Stimulated activated CD8-positive, alpha-beta memory T cell treated with anti-CD3 and anti-CD28 coated beads, Interleukin-7, amount 100 ng/mL, for 1 hour (primary cell): ENCODE measurements at regions not wholly inside any gene's neighbourhood (a gene's known extent, or its start where the extent isn't known, plus 50 kb on each side); places are given as distances from the start of the nearest gene placed in this dataset.
"Not testable (repeated sequence)": the region's sequence is repeated elsewhere in the genome, so short reads cannot be mapped to it uniquely, and the experiment has no call there.

Source experiments
- DNase-seq, 2 donors: peaks; one replicate each; pipeline ENCODE4 v3.0.0-alpha.2; 2020; ENCODE audit warnings: low read depth in 2 of 2

GRCh38 chr13:30065181-30065580 is 214.8 kb upstream of the UBL3 start:
- no peak for DNase-seq

GRCh38 chr13:30063892-30064291 is 213.5 kb upstream of the UBL3 start:
- DNase-seq, result no peak

DNA sequence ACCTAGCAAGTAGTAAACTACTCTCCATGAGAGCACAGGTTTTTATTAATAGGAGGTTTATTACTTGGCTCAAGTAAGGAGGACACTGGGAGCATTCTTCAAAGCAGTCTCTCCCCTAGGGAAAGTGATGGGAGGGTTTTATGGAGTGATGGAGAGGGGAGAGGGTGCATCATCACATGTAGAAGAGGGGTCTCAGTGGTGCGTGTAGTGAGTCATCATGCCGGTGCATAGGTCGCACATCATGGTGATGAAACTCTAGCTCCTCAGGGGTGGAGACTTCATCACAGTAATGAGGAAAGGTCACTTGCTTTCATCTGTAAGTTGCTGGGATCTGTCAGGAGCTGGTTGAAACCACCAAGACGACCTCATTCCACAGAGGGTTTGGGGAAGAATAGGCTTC is 210.8 kb upstream of the UBL3 start:
- no peak for DNase-seq

- no peak for DNase-seq
Observed at GRCh38 chr13:30058429-30058828, 208.0 kb upstream of the UBL3 start.

- not testable (repeated sequence) for DNase-seq
Observed at GRCh38 chr13:30054546-30054945, 204.1 kb upstream of the UBL3 start.

- no peak for DNase-seq
Observed at GRCh38 chr13:30053939-30054338, 203.5 kb upstream of the UBL3 start.

- DNase-seq, result no peak
Observed at GRCh38 chr13:30052120-30052519, 201.7 kb upstream of the UBL3 start.

DNA sequence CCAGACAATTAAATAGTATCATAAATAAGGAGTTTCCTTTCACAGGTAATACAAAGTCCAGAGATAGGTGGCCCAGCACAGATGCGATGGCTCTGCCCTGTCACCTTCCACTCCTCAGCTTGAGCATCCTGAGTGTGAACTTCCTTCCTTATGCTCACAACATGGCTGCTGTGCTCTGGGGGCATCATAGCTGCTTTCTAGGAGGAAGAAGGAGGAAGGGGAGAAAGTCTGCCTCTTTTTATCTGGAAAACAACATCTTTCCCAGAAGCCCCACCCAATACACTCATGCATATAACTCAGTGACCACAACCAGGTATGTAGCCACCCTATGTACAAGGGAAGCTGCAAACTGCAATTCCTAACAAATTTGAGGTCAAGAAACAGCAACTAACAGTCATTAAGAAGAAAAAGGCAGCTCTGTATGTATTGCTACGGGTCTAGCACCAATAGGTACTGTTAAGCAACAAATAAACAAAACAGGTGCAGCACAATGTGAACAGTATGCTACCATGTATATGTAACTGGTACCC is 201.2 kb upstream of the UBL3 start:
- no peak for DNase-seq

DNA sequence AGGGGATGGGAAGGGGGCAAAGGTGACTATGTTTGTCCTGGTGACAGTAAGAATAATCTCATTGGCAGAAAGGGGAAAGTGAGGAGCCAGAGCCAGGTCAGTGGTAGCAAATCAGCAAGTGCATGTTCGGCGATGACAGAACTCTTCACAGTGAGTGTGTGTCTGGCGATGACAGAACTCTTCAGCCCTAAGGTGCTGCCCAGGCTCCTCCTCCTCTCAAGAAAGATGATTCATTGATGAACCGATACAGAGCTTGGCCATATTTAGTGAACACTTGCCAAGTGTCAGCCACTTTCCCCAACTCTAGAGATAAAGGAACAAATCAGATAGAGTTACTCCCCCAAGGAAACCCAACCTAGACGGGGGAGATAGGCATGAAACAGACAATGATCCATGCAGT is 199.3 kb upstream of the UBL3 start:
- no peak for DNase-seq

- DNase-seq, result no peak
Observed at GRCh38 chr13:30047154-30047874, 196.9 kb upstream of the UBL3 start.

DNA sequence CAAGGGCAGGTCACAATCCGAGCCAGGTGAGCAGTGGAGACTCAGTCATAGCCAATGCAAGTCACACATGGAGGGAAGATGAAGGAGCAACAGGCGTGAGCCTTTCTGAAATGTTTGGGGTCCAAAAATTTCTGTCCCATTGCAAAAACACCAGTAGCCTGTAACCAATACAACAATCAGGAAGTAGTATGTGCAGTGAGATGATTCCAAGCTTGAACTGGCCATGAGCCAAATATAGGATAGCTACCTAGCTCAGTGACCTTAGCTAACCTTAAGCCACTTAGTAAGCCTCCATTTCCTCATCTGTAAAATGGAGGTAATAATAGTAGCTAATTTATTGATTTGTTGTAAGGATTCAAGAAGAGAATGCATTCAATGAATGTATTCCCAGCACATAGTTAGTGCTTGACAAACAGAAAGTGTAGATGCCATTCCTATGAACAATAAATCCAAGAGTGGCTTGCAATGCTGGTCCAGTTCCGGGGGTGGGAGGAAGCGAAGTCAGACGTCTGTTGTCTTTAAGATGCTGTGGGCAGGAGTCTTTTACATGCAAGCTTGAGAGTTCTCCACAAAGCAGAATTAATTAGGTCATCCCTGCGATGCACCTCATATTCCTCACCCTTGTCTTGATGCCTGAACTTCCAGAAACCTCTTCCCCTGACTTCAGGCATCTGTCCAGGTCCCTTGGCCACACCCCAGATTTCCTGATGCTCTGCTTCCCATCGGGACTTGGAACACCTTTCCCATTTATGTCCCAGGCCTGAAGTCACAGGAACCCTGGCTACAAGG is 195.7 kb upstream of the UBL3 start:
- no peak for DNase-seq

- no peak for DNase-seq
Observed at GRCh38 chr13:30044932-30045331, 194.5 kb upstream of the UBL3 start.

DNA sequence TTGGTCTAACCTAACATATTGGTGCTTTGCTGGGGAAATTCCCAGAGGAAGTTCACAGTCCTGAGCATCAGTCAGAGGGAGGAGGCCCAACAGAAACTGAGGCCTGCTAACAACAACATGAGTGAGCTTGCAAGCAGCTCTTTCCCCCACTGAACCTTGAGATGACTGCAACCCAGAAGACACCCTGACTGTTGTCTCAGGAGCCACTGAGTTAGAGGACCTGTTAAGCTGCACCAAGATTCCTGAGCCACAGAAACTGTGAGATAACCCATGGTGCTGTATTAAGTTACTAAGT is 193.2 kb upstream of the UBL3 start:
- DNase-seq, result no peak

DNA sequence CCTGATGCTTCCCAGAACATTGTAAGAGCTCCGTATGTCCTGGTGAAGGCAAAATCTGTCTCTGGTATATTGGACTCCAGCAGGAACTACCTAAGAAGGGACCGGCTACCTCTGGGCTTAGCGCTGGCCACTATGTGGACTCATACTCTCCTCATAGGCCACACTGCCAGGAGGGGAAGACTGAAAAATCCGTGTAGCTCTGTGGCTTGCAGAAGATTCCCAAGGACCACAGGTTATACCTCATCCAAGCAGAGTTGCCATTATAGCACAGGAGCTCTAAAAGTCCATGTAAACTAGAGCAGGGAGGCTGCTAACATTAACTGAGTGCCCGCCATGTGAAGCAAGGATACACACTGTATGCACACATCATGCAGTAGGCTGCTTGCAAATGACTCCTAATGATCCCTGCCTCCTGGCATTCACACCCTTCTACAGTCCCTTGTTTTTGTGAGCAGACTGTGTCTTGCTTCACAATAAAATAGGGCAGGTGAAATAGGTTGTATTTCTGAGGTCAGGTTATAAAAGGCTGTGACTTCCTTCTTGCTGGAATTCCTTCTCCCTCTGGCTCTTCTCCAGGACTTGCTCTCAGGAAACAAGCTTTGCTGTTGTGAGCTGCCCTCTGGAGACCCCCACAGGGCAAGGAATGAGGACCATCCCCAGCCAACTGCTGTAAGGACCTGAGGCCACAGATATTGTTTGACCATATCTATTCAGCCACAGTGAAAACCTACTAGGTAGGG is 192.6 kb upstream of the UBL3 start:
- no peak for DNase-seq

GRCh38 chr13:30042272-30042671 is 191.9 kb upstream of the UBL3 start:
- DNase-seq, result no peak

DNA sequence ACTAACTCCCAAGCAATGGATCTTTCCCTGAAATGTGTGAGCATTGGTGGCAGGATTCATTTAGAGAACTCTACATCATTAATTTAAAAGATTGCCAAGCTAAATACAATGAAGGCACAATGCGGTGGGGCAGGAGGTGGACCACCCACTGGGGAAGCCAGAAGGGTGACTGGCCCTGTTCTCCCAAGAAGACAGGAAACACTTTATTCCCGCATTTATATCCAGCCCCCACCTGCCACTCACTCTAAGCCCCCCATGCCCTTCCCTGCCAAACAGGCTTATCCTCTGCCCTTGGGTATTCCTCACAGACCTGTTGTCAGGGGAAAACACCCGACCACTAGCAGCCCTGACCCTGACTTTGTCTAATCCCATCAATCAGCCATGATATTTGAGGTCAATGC is 189.1 kb upstream of the UBL3 start:
- DNase-seq, result no peak

DNA sequence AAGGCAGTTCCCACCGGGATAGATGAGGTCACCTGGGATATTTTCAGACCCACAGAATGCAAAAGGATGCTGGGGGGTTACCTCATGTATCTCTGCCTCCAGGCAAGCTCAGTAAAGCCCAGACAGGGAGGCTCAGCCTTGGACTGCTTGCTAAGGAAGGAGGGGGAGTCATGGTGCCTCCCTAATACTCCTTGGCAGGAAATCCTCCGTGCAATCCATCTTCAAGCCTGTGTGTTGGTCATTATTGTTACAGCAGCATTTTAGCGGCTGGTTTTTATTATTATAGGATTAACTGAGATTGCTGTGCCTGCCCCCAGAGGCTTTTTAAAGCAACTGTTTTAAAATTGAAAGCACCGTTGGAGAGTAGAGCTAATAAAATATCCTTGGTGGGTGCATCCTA is 188.5 kb upstream of the UBL3 start:
- no peak for DNase-seq

- no peak for DNase-seq
Observed at GRCh38 chr13:30037766-30038165, 187.3 kb upstream of the UBL3 start.

- DNase-seq, result no peak
Observed at GRCh38 chr13:30037306-30037705, 186.9 kb upstream of the UBL3 start.

- DNase-seq, result no peak
Observed at GRCh38 chr13:30034458-30034795, 184.0 kb upstream of the UBL3 start.

GRCh38 chr13:30033681-30034457 is 183.5 kb upstream of the UBL3 start:
- DNase-seq, result no peak

DNA sequence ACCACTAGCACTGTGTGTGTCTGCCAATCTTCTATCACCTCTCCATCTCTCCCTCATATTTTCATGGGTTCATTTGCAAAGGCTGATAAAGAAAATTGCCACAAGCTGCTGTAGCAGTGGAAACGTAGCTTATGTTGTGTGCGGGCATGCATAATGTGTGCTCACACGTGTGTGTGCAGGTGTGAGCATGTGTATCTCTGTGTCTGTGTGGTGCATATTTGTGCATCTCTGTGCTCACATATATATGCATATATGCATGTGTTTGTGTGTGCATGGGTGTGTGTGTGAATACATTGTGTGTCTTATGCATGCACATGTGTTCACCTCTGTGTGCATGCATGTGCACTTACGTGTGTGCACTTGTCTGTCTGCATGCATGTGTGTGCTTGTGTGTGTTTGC is 181.8 kb upstream of the UBL3 start:
- DNase-seq, result no peak
